HG03575 (cell line): ENCODE measurements at regions not wholly inside any gene's neighbourhood (a gene's known extent, or its start where the extent isn't known, plus 50 kb on each side); places are given as distances from the start of the nearest gene placed in this dataset.
"Not testable (repeated sequence)": the region's sequence is repeated elsewhere in the genome, so short reads cannot be mapped to it uniquely, and the experiment has no call there.

ENCODE experiments used
- ATAC-seq: cut with Tn5 transposase; IDR thresholded peaks from one replicate; pipeline ENCODE4 v1.9.1; 2021; ENCODE audit not compliant: unreplicated experiment, insufficient number of reproducible peaks, low FRiP score; ENCODE audit errors: extremely low read depth

- no peak for ATAC-seq
These were observed 541.0 kb downstream of the DTWD2 start for GRCh38 chr5:118447350-118447749.

GRCh38 chr5:118441956-118442355 lies 546.4 kb downstream of the DTWD2 start:
- ATAC-seq = no peak

GRCh38 chr5:118441034-118441433 lies 547.3 kb downstream of the DTWD2 start:
- no peak for ATAC-seq

- no peak for ATAC-seq
These were observed 547.9 kb downstream of the DTWD2 start for GRCh38 chr5:118440496-118440895.

- ATAC-seq = no peak
These were observed 548.5 kb downstream of the DTWD2 start for GRCh38 chr5:118439831-118440230.

GRCh38 chr5:118435131-118435530 lies 553.2 kb downstream of the DTWD2 start:
- ATAC-seq = no peak

GRCh38 chr5:118434522-118434921 lies 553.8 kb downstream of the DTWD2 start:
- no peak for ATAC-seq

GRCh38 chr5:118430076-118430475 lies 558.3 kb downstream of the DTWD2 start:
- no peak for ATAC-seq

GRCh38 chr5:118407958-118408357 lies 580.4 kb downstream of the DTWD2 start:
- ATAC-seq = no peak

- no peak for ATAC-seq
These were observed 582.7 kb downstream of the DTWD2 start for GRCh38 chr5:118405650-118406061.

- no peak for ATAC-seq
These were observed 591.1 kb downstream of the DTWD2 start for GRCh38 chr5:118397236-118397635.

- ATAC-seq = no peak
These were observed 595.9 kb downstream of the DTWD2 start for GRCh38 chr5:118392491-118392890.

- ATAC-seq = not testable (repeated sequence)
These were observed 605.4 kb downstream of the DTWD2 start for GRCh38 chr5:118382931-118383330.

- ATAC-seq = no peak
These were observed 608.9 kb downstream of the DTWD2 start for GRCh38 chr5:118379470-118379869.

- ATAC-seq = no peak
These were observed 609.4 kb downstream of the DTWD2 start for GRCh38 chr5:118378959-118379358.

GRCh38 chr5:118377420-118377819 lies 610.9 kb downstream of the DTWD2 start:
- no peak for ATAC-seq

GRCh38 chr5:118371973-118372831 lies 616.1 kb downstream of the DTWD2 start:
- ATAC-seq = no peak

- no peak for ATAC-seq
These were observed 621.9 kb downstream of the DTWD2 start for GRCh38 chr5:118366429-118366828.

- ATAC-seq = no peak
These were observed 622.6 kb downstream of the DTWD2 start for GRCh38 chr5:118365718-118366117.

- no peak for ATAC-seq
These were observed 633.5 kb downstream of the DTWD2 start for GRCh38 chr5:118354797-118355196.

GRCh38 chr5:118353970-118354369 lies 634.4 kb downstream of the DTWD2 start:
- no peak for ATAC-seq
